ENCODE measurements at regions not wholly inside any gene's neighbourhood (a gene's known extent, or its start where the extent isn't known, plus 50 kb on each side); places are given as distances from the start of the nearest gene placed in this dataset.
A peak's percentile ranks its signal among the peaks of the same experiment; 100 is the strongest.
"Not testable (repeated sequence)": the region's sequence is repeated elsewhere in the genome, so short reads cannot be mapped to it uniquely, and the experiment has no call there.

DNA sequence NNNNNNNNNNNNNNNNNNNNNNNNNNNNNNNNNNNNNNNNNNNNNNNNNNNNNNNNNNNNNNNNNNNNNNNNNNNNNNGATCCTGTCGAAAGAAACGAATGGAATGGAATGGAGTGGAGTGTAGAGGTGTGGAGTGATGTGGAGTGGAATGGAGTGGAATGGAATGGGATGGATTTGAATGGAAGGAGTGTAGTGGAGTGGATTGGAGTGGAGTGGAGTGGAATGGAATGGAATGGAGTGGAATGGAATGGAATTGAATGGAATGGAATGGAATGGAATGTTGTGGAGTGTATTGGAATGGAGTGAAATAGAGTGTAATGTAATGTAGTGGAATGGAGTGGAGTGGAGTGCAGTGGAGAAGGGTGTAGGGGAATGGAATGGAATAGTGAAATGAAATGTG, 1275.4 kb upstream of the TPTE start:
- not testable (repeated sequence) for DNase-seq (ENCODE audit: low read depth, low spot score)

DNA sequence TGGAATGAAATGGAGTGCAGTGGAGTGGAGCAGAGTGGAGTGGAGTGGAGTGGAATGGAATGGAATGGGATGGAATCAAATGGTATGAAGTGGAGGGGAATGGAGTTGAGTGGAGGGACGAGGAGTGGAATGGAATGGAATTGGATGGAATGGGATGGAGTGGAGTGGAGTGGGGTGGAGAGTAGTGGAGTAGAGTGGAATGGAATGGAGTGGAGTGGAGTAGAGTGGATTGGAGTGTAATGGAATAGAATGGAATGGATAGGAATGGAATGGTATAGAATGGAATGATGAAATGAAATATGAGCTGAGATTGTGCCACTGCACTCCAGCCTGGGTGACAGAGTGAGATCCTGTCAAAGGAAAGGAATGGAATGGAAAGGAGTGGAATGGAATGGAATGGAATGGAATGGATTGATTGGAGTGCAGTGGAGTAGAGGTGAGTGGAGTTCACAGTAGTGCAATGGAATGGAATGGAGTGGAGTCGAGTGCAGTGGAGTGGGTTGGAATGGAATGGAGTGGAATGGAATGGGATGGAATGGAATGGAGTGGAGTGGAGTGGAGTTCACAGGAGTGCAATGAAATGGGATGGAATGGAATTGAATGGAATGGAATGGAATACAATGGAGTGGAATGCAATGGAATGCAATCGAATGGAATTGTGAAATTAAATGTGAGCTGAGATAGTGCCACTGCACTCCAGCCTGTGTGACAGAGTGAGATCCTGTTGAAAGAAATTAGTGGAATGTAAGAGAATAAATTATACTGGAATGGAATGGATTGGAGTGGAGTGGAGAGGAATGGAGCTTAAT, 1274.7 kb upstream of the TPTE start:
- DNase-seq (ENCODE audit: low read depth, low spot score) = peak; percentile 0

DNA sequence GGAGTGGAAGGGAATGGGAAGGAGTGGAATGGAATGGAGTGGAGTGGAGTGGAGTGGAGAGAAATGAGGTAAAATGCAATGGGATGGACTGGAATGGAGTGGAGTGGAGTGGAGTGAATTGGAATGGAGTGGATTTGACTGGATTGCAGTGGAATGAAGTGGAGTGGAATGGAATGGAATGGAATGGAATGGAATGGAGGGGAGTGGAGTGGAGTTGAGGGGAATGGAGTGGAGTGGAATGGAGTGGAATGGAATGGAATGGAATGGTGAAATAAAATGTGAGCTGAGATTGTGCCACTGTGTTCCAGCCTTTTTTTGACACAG, 1274.1 kb upstream of the TPTE start:
- DNase-seq (ENCODE audit: low read depth, low spot score) = not testable (repeated sequence)

DNA sequence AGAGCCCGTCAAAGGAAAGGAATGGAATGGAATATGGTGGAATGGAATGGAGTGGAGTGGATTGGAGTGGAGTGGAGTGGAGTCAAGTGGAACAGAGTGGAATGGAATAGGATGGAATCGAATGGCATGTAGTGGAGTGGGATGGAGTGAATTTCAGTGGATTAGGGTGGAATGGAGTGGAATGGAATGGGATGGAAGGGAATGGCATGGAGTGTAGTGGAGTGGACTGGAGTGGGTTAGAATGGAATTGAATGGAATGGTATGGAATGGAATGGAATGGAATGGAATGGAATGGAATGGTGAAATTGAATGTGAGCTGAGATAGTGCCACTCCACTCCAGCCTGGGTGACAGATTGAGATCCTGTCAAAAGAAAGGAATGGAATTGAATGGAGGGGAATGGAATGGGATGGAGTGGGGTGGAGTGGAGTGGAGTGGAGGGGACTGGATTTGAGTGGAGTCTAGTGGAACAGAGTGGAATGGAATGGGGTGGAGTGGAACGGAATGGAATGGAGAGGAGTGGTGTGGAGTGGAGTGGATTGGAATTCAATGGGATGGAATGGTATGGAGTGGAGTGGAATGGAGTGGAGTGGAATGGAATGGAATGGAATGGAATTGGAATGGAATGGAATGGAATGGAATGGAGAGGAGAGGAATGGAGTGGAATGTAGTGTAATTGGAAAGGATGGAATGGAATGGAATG, 1273.6 kb upstream of the TPTE start:
- DNase-seq (ENCODE audit: low read depth, low spot score) = not testable (repeated sequence)
